H1 (cell line): ENCODE measurements at regions not wholly inside any gene's neighbourhood (a gene's known extent, or its start where the extent isn't known, plus 50 kb on each side); places are given as distances from the start of the nearest gene placed in this dataset.
A peak's percentile ranks its signal among the peaks of the same experiment; 100 is the strongest.

Experiments
- CTCF ChIA-PET: fragments of 300-600 bp; sonication (Branson Sonifier 250); formaldehyde crosslinking; loops from one replicate; lab custom pipeline; 2021; ENCODE audit not compliant: partially characterized antibody; lab: Charles Lee
- POLR2A ChIA-PET: fragments of 300-600 bp; sonication (Branson Sonifier 250); formaldehyde crosslinking; loops from one replicate; lab custom pipeline; 2021; ENCODE audit warnings: inconsistent platforms; ENCODE audit not compliant: partially characterized antibody; lab: Charles Lee
- DNase-seq, 2 experiments: peaks; one replicate each; pipeline versions ENCODE4 v3.0.0 to v3.0.0-alpha.2; 2010 to 2022; ENCODE audit warnings: low spot score in 2 of 2, low read depth in 1 of 2, mixed read lengths in 1 of 2
- FAIRE-seq: peaks from 2 replicates; lab custom pipeline; 2011; peaks lifted over from hg19 to GRCh38; lab: Jason Lieb, UNC
- H2AFZ ChIP-seq: 2 replicates; pipeline ENCODE4 v1.8.1; 2012; ENCODE audit warnings: low read length, inconsistent platforms
- H2AK5ac ChIP-seq: 2 replicates; pipeline ENCODE4 v1.6.1; 2013; ENCODE audit warnings: low read depth, low read length
- H2BK120ac ChIP-seq: replicated peaks from 2 replicates; pipeline ENCODE3; 2013; ENCODE audit warnings: low read depth, low read length, inconsistent platforms
- H2BK12ac ChIP-seq: 2 replicates; pipeline ENCODE4 v1.6.1; 2013; ENCODE audit warnings: low read depth, low read length
- H2BK15ac ChIP-seq: 2 replicates; pipeline ENCODE4 v1.6.1; 2013; ENCODE audit warnings: low read length
- H2BK20ac ChIP-seq: 2 replicates; pipeline ENCODE4 v1.6.1; 2013; ENCODE audit warnings: low read length
- H2BK5ac ChIP-seq: 2 replicates; pipeline ENCODE4 v1.6.1; 2013; ENCODE audit warnings: low read depth, low read length
- H3K14ac ChIP-seq: 2 replicates; pipeline ENCODE4 v1.6.1; 2013; ENCODE audit warnings: inconsistent platforms; ENCODE audit not compliant: insufficient read length
- H3K18ac ChIP-seq: 2 replicates; pipeline ENCODE4 v1.6.1; 2013; ENCODE audit warnings: low read length; ENCODE audit errors: extremely low read depth
- H3K23ac ChIP-seq: 2 replicates; pipeline ENCODE4 v1.6.1; 2013; ENCODE audit warnings: inconsistent platforms; ENCODE audit not compliant: insufficient read length
- H3K23me2 ChIP-seq: 2 replicates; pipeline ENCODE4 v1.6.1; 2013; ENCODE audit warnings: low read depth, low read length
- H3K27ac ChIP-seq: 2 replicates; pipeline ENCODE4 v1.6.1; 2011; ENCODE audit warnings: low read depth, low read length, inconsistent platforms
- H3K27me3 ChIP-seq, 4 experiments: replicated peaks in 1 of 4; 1 replicate in 1 of 4; 2 replicates in 3 of 4; pipeline versions ENCODE4 v1.6.1 to v1.8.1; 2011 to 2013; ENCODE audit warnings: low read length in 3 of 4, mild to moderate bottlenecking in 3 of 4, inconsistent platforms in 2 of 4, mixed read lengths in 2 of 4, moderate library complexity in 1 of 4; ENCODE audit not compliant: control insufficient read depth in 3 of 4, insufficient read depth in 3 of 4; ENCODE audit errors: extremely low read depth in 1 of 4
- H3K36me3 ChIP-seq, 4 experiments: 2 replicates each; pipeline versions ENCODE4 v1.6.1 to v1.8.1; 2011 to 2013; ENCODE audit warnings: mild to moderate bottlenecking in 4 of 4, low read length in 3 of 4, moderate library complexity in 2 of 4, control low read depth in 1 of 4, inconsistent platforms in 1 of 4; ENCODE audit not compliant: insufficient read depth in 4 of 4, control insufficient read depth in 2 of 4
- H3K4ac ChIP-seq: replicated peaks from 2 replicates; pipeline ENCODE3; 2013; ENCODE audit warnings: low read length, low read depth, mixed read lengths, inconsistent platforms; ENCODE audit not compliant: insufficient read length
- H3K4me1 ChIP-seq, 4 experiments: replicated peaks in 1 of 4; 1 replicate in 1 of 4; 2 replicates in 3 of 4; pipeline versions ENCODE4 v1.6.1 to v1.8.1; 2011 to 2013; ENCODE audit warnings: low read length in 3 of 4, inconsistent platforms in 2 of 4, mixed read lengths in 1 of 4; ENCODE audit not compliant: insufficient read depth in 4 of 4, control insufficient read depth in 3 of 4
- H3K4me2 ChIP-seq, 2 experiments: 2 replicates each; pipeline versions ENCODE4 v1.6.1 to v1.8.1; 2011 to 2013; ENCODE audit warnings: low read depth in 2 of 2, low read length in 2 of 2, control low read depth in 1 of 2, inconsistent platforms in 1 of 2, mild to moderate bottlenecking in 1 of 2; ENCODE audit not compliant: insufficient read depth in 1 of 2
- H3K4me3 ChIP-seq, 4 experiments: fragments of 200-600, 300-600 bp in 1 of 4; sonication (generic), shearing (Covaris generic), sonication (Bioruptor Twin) in 1 of 4; 2 replicates each; pipeline versions ENCODE4 v1.5.1 to v1.8.1; 2011 to 2016; ENCODE audit warnings: low read length in 4 of 4, low read depth in 3 of 4, control low read depth in 2 of 4, inconsistent platforms in 2 of 4, mild to moderate bottlenecking in 2 of 4, mixed read lengths in 1 of 4, moderate library complexity in 1 of 4; ENCODE audit not compliant: insufficient read depth in 2 of 4; ENCODE audit errors: extremely low read depth in 1 of 4
- H3K56ac ChIP-seq: replicated peaks from 2 replicates; pipeline ENCODE3; 2013; ENCODE audit warnings: low read depth, mild to moderate bottlenecking, mixed read lengths, low read length, inconsistent platforms; ENCODE audit not compliant: insufficient read length
- H3K79me1 ChIP-seq: 2 replicates; pipeline ENCODE4 v1.6.1; 2013; ENCODE audit warnings: low read depth, low read length, control low read depth
- H3K79me2 ChIP-seq, 2 experiments: 2 replicates each; pipeline versions ENCODE4 v1.6.1 to v1.8.1; 2012 to 2013; ENCODE audit warnings: low read length in 2 of 2, mild to moderate bottlenecking in 2 of 2, inconsistent platforms in 1 of 2; ENCODE audit not compliant: insufficient read depth in 2 of 2, control insufficient read depth in 1 of 2
- H3K9ac ChIP-seq, 4 experiments: replicated peaks in 1 of 4; 1 replicate in 1 of 4; 2 replicates in 3 of 4; pipeline versions ENCODE4 v1.6.1 to v1.8.1; 2011 to 2013; ENCODE audit warnings: low read depth in 3 of 4, low read length in 3 of 4, control low read depth in 2 of 4, mild to moderate bottlenecking in 2 of 4, moderate library complexity in 2 of 4, inconsistent platforms in 1 of 4; ENCODE audit errors: extremely low read depth in 1 of 4
- H3K9me3 ChIP-seq, 2 experiments: 2 replicates each; pipeline versions ENCODE4 v1.6.1 to v1.8.1; 2012 to 2013; ENCODE audit warnings: mild to moderate bottlenecking in 2 of 2, moderate library complexity in 2 of 2, control low read depth in 1 of 2, inconsistent platforms in 1 of 2, low read depth in 1 of 2, low read length in 1 of 2, mixed read lengths in 1 of 2; ENCODE audit not compliant: insufficient read depth in 2 of 2
- H4K20me1 ChIP-seq, 2 experiments: replicated peaks in 1 of 2; 2 replicates each; pipeline versions ENCODE3 to v1.8.1; 2011 to 2013; ENCODE audit warnings: inconsistent platforms in 2 of 2, low read length in 2 of 2, mild to moderate bottlenecking in 1 of 2; ENCODE audit not compliant: insufficient read depth in 2 of 2, control insufficient read depth in 1 of 2
- H4K5ac ChIP-seq: 2 replicates; pipeline ENCODE4 v1.6.1; 2013; ENCODE audit warnings: low read length, low read depth, mixed read lengths, inconsistent platforms; ENCODE audit not compliant: insufficient read length
- H4K8ac ChIP-seq: 2 replicates; pipeline ENCODE4 v1.8.0; 2013; ENCODE audit warnings: mild to moderate bottlenecking, moderate library complexity, low read length, inconsistent platforms; ENCODE audit not compliant: insufficient read depth; ENCODE audit errors: extremely low read depth
- H4K91ac ChIP-seq: replicated peaks from 2 replicates; pipeline ENCODE3; 2013; ENCODE audit warnings: low read length, mixed read lengths, inconsistent platforms; ENCODE audit not compliant: insufficient read length
- CHD2 ChIP-seq: IDR thresholded peaks from 2 replicates; pipeline ENCODE4 v1.6.1; 2012; ENCODE audit warnings: low read length, improper control_type of control experiment
- EP300 ChIP-seq, 2 experiments: IDR thresholded peaks; 1 replicate in 1 of 2; 2 replicates in 1 of 2; pipeline ENCODE4 v1.6.1; 2011 to 2012; ENCODE audit warnings: low read depth in 2 of 2, low read length in 2 of 2, mild to moderate bottlenecking in 2 of 2, borderline replicate concordance in 1 of 2, inconsistent platforms in 1 of 2, moderate library complexity in 1 of 2
- GTF2F1 ChIP-seq: IDR thresholded peaks from 2 replicates; pipeline ENCODE4 v1.6.1; 2012; ENCODE audit warnings: low read depth, low read length, improper control_type of control experiment, borderline replicate concordance
- KDM1A ChIP-seq: fragments of 200-600, 300-600 bp; sonication (generic); IDR thresholded peaks from 2 replicates; pipeline ENCODE4 v1.7.1; 2016; ENCODE audit warnings: mild to moderate bottlenecking, low read length, borderline replicate concordance
- KDM4A ChIP-seq: IDR thresholded peaks from one replicate; pipeline ENCODE4 v1.7.1; 2012; ENCODE audit warnings: low read depth, mild to moderate bottlenecking, moderate library complexity, low read length, inconsistent platforms; ENCODE audit not compliant: severe bottlenecking
- NANOG ChIP-seq: IDR thresholded peaks from 2 replicates; pipeline ENCODE4 v1.6.1; 2011; ENCODE audit warnings: low read length, low read depth, mild to moderate bottlenecking, inconsistent platforms; ENCODE audit not compliant: insufficient read depth, poor library complexity, severe bottlenecking
- POLR2AphosphoS5 ChIP-seq: IDR thresholded peaks from 2 replicates; pipeline ENCODE4 v1.6.1; 2011; ENCODE audit warnings: low read depth, low read length
- RBBP5 ChIP-seq: IDR thresholded peaks from 2 replicates; pipeline ENCODE4 v1.7.1; 2012; ENCODE audit warnings: low read depth, mild to moderate bottlenecking, inconsistent platforms, low read length, moderate library complexity, borderline replicate concordance
- TEAD4 ChIP-seq: IDR thresholded peaks from 2 replicates; pipeline ENCODE4 v1.6.1; 2012; ENCODE audit warnings: low read depth, low read length, inconsistent platforms, mixed read lengths
- whole genome bisulfite sequencing, 2 experiments: shearing (Covaris generic) in 1 of 2; methylation state at CpG; one replicate each; pipeline versions ENCODE4 v1.1.6 to v1.1.7; 2013 to 2015; ENCODE audit warnings: low lambda C conversion rate in 2 of 2, mixed read lengths in 2 of 2, inconsistent platforms in 1 of 2, low coverage in 1 of 2, missing lambda C conversion rate in 1 of 2; ENCODE audit not compliant: insufficient replicate concordance in 2 of 2, insufficient coverage in 1 of 2, insufficient read length in 1 of 2; ENCODE audit errors: extremely low coverage in 1 of 2, missing lambda C conversion rate in 1 of 2; 5-methylcytosine and 5-hydroxymethylcytosine counted together

- Histone ChIP-seq H3K79me1 (no peaks in the 10 kb centered on the region), H2BK20ac (no peak overlapping the region), H2BK12ac (peak overlapping the region; percentile 50; the same call in 1 of the 2 replicates), H3K23ac (no peak overlapping the region), H2BK5ac (no peak overlapping the region), H4K8ac (no peak overlapping the region), H4K5ac (no peak overlapping the region), H3K9me3 (no peaks in the 10 kb centered on the region), H3K18ac (no peak overlapping the region), H3K79me2 (no peaks in the 10 kb centered on the region), H2AFZ (no peak overlapping the region), H3K56ac (no peak overlapping the region), H2BK120ac (no peak overlapping the region), H3K23me2 (no peaks in the 10 kb centered on the region; the same call in 1 of the 2 replicates), H3K4me3 (no peak overlapping the region), H3K27me3 (no peaks in the 10 kb centered on the region; a peak in 1 of 7 replicates), H3K4me2 (no peak overlapping the region), H3K9ac (no peak overlapping the region), H3K27ac (no peak overlapping the region), H3K4ac (no peak overlapping the region), H3K14ac (no peak overlapping the region), H3K4me1 (peaks cover 0 to 11% (median 2%) of the 10 kb centered on the region in 4 experiments; a peak in 3 of 7 replicates), H2AK5ac (peak overlapping the region; percentile 13; the same call in 1 of the 2 replicates), H4K20me1 (no peaks in the 10 kb centered on the region), H3K36me3 (no peaks in the 10 kb centered on the region), H4K91ac (no peak overlapping the region), H2BK15ac (peak overlapping the region; percentile 23; the same call in 1 of the 2 replicates)
- ChIA-PET POLR2A (interaction anchor here (0.8 to 4.3 kb wide), 3 partner anchors 8 to 20 kb away, joined by 3 to 28 read pairs (median 3); no protein-coding TSS in a partner anchor), CTCF (interaction anchor here (1.0 to 12.3 kb wide), 13 partner anchors 8 to 269 kb away, joined by 3 to 142 read pairs (median 4); no protein-coding TSS in a partner anchor)
- TF ChIP-seq KDM1A (no peak), POLR2AphosphoS5 (no peak), EP300 (IDR thresholded peaks at IDR 0.05; ENCODE audit: borderline replicate concordance in 1 of 2, low read depth in 2 of 2, low read length in 2 of 2) (no peak), RBBP5 (no peak), NANOG (no peak), TEAD4 (no peak), GTF2F1 (no peak), KDM4A (no peak), CHD2 (no peak)
- no peak for DNase-seq
- WGBS, 2 experiments, result 83% methylated on average over 9 of the region's 9 CpGs; no CpG with 5 or more reads in 1 of the 2 experiments
- no peak for FAIRE-seq
Observed at GRCh38 chr6:43934803-43935602, 165.0 kb downstream of the VEGFA start.
